ENCODE measurements at regions not wholly inside any gene's neighbourhood (a gene's known extent, or its start where the extent isn't known, plus 50 kb on each side); places are given as distances from the start of the nearest gene placed in this dataset.

DNA sequence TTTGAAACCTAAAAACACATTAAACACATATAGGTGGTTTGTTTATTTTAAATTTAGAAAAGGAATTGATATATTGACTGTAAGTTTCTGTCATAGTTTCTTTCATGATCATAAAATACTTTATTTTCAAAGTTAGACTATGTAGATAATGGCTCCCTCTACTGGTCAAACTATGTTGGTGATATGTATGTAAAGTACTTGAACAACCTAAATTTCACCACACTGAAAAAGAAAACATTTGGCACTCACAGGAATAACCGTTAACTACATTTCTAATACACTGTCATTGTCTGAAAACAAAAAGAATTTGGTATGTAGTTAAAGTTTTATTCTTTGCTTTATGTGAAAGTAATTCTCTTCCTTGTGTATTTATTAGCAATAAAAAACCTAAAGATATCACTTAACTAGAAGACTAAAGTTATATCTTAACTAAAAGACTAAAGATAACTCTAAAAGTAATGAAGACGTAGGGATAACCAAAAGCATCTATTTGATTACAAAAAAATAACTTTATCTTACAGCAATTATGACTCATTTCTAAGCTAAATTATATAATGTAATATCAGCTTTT is 427.5 kb downstream of the VGLL3 start:
- TF ChIP-seq POLR2AphosphoS5 (IDR thresholded peaks at IDR 0.05; ENCODE audit: low read depth, low read length), result no peak
- TF ChIP-seq TCF7L2 (IDR thresholded peaks at IDR 0.05; ENCODE audit: low read depth, low read length), result no peak
- TF ChIP-seq, protein P1, sequence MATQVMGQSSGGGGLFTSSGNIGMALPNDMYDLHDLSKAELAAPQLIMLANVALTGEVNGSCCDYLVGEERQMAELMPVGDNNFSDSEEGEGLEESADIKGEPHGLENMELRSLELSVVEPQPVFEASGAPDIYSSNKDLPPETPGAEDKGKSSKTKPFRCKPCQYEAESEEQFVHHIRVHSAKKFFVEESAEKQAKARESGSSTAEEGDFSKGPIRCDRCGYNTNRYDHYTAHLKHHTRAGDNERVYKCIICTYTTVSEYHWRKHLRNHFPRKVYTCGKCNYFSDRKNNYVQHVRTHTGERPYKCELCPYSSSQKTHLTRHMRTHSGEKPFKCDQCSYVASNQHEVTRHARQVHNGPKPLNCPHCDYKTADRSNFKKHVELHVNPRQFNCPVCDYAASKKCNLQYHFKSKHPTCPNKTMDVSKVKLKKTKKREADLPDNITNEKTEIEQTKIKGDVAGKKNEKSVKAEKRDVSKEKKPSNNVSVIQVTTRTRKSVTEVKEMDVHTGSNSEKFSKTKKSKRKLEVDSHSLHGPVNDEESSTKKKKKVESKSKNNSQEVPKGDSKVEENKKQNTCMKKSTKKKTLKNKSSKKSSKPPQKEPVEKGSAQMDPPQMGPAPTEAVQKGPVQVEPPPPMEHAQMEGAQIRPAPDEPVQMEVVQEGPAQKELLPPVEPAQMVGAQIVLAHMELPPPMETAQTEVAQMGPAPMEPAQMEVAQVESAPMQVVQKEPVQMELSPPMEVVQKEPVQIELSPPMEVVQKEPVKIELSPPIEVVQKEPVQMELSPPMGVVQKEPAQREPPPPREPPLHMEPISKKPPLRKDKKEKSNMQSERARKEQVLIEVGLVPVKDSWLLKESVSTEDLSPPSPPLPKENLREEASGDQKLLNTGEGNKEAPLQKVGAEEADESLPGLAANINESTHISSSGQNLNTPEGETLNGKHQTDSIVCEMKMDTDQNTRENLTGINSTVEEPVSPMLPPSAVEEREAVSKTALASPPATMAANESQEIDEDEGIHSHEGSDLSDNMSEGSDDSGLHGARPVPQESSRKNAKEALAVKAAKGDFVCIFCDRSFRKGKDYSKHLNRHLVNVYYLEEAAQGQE (IDR thresholded peaks at IDR 0.05; ENCODE audit: insufficient read depth in 1 of 2, low read depth in 2 of 2, low read length in 1 of 2), result no peak
- no peak; the same call in 1 of the 2 replicates for TF ChIP-seq CTCF (IDR thresholded peaks at IDR 0.05)
- TF ChIP-seq SIN3A (IDR thresholded peaks at IDR 0.05; ENCODE audit: borderline replicate concordance, insufficient read depth, low read depth, low read length), result no peak
- Histone ChIP-seq H3K27me3 (ENCODE audit: control insufficient read depth, insufficient read depth, low read length) (no peaks in the 10 kb centered on the region), H3K4me3 (ENCODE audit: low read depth in 2 of 2, low read length in 2 of 2) (no peak overlapping the region), H3K4me1 (ENCODE audit: control insufficient read depth, insufficient read depth, low read length) (no peaks in the 10 kb centered on the region), H3K36me3 (ENCODE audit: control insufficient read depth, insufficient read depth, low read length) (no peaks in the 10 kb centered on the region), H3K9me3 (ENCODE audit: control insufficient read depth, insufficient read depth, low read depth, low read length) (no peaks in the 10 kb centered on the region), H3K27ac (ENCODE audit: low read length) (no peak overlapping the region)
- no TSS peak for BruUV-seq (replicated peaks)
- POLR2A ChIA-PET, result no interaction called here
- CTCF ChIA-PET, result no interaction called here
- intact Hi-C loops (cut with micrococcal nuclease; ENCODE audit: unreplicated experiment) (loop anchor here (5.0 kb wide), 1 partner anchor 741 kb away; no protein-coding TSS in a partner anchor), in situ Hi-C loops (cut with HindIII; ENCODE audit: low pct_unique_long_range_greater_than_20kb, low sequenced_read_pairs) (no loop called here)
- peak; percentile 5 for DNase-seq (ENCODE audit: low read depth, low spot score)
- ATAC-seq, result no peak

DNA sequence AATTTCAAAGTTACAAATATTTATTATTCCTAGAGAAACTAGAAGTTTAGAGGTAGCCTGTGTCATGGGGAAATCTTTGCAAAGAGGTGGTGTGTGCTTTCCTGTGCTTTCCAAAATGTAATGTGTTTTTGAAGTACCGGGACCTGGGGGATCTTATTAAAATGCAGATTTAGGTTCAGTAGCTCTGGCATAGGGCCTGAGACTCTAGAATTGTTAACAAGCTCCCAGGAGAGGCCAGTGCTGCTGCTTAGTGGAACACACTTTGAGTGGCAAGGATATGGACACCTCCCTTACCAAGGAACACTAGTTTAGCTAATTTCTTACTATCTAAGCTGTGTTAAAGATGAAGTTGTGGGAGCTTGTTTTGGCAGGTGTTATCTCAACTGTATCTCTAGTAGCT is 428.9 kb downstream of the VGLL3 start:
- no peak for ATAC-seq
- in situ Hi-C loops (cut with HindIII; ENCODE audit: low pct_unique_long_range_greater_than_20kb, low sequenced_read_pairs), result no loop called here
- H3K4me1 ChIP-seq (ENCODE audit: control insufficient read depth, insufficient read depth, low read length), result no peaks in the 10 kb centered on the region
- no peak overlapping the region for H3K4me3 ChIP-seq (ENCODE audit: low read depth in 2 of 2, low read length in 2 of 2)
- TF ChIP-seq CTCF (IDR thresholded peaks at IDR 0.05), result no peak
- TF ChIP-seq TCF7L2 (IDR thresholded peaks at IDR 0.05; ENCODE audit: low read depth, low read length), result no peak
- TF ChIP-seq SIN3A (IDR thresholded peaks at IDR 0.05; ENCODE audit: borderline replicate concordance, insufficient read depth, low read depth, low read length), result no peak
- TF ChIP-seq POLR2AphosphoS5 (IDR thresholded peaks at IDR 0.05; ENCODE audit: low read depth, low read length), result no peak
- TF ChIP-seq, protein P1 (IDR thresholded peaks at IDR 0.05; ENCODE audit: insufficient read depth in 1 of 2, low read depth in 2 of 2, low read length in 1 of 2), result no peak
- CTCF ChIA-PET, result no interaction called here
- H3K27ac ChIP-seq (ENCODE audit: low read length), result no peak overlapping the region
- POLR2A ChIA-PET, result no interaction called here
- no peaks in the 10 kb centered on the region for H3K36me3 ChIP-seq (ENCODE audit: control insufficient read depth, insufficient read depth, low read length)
- H3K27me3 ChIP-seq (ENCODE audit: control insufficient read depth, insufficient read depth, low read length), result no peaks in the 10 kb centered on the region
- no peak for DNase-seq (ENCODE audit: low read depth, low spot score)
- H3K9me3 ChIP-seq (ENCODE audit: control insufficient read depth, insufficient read depth, low read depth, low read length), result no peaks in the 10 kb centered on the region
- intact Hi-C loops (cut with micrococcal nuclease; ENCODE audit: unreplicated experiment), result loop anchor here (5.0 kb wide), 1 partner anchor 740 kb away; no protein-coding TSS in a partner anchor
- no TSS peak for BruUV-seq (replicated peaks)

Measured in Panc1 (cell line).